ENCODE measurements at regions not wholly inside any gene's neighbourhood (a gene's known extent, or its start where the extent isn't known, plus 50 kb on each side); places are given as distances from the start of the nearest gene placed in this dataset.
"Not testable (repeated sequence)": the region's sequence is repeated elsewhere in the genome, so short reads cannot be mapped to it uniquely, and the experiment has no call there.

DNA sequence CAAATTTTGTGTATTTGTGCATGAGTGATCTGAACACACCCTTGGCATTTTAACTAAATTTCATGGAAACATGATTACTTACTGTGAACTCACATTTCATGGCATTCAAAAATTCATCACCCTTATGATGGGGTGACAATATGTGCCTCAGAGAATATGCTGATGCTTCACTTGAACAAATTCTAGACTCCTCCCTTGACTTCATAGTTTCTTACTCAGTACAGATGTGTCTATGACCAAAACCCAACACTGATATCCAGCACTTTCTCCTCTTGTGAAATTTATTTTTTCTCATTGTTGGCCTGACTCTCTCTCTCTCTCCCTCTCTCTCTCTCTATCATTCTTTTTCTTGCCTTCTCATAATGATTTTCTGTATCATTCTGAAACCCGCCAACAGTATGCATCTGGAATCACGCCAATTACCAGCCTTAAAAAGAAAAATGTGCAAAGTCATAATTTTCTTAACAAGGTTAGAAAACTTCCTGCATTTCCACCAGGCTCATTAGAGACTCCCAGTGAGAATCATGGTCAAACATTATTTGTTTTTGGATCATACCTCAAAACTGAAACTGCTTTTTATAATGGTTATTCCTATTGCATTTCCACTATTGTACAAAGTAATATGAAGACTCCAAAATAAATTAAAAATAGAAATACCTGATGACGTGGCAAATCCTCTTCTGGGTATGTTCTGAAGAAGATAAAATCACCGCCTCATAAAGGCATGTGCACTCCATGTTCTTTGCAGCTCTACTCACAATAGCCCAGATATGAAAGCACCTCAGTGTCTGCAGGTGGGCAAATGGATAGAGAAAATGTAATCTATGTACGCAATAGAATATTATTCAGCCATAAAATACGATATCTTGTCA lies 722.2 kb downstream of the TMEM121 start:
- 60% methylated on average over 2 of the region's 6 CpGs; no CpG with 5 or more reads in 1 of the 2 experiments for WGBS, 2 experiments (ENCODE audit: insufficient coverage in 2 of 2)
- no peaks in the 10 kb centered on the region for H3K36me3 ChIP-seq (ENCODE audit: control insufficient read depth, insufficient read depth, low read length)
- no peak overlapping the region for H3K27ac ChIP-seq (ENCODE audit: low read depth, low read length, severe bottlenecking)
- H3K9me3 ChIP-seq (ENCODE audit: control insufficient read depth, low read length): peaks cover 46% of the 10 kb centered on the region
- H3K4me3 ChIP-seq (ENCODE audit: extremely low read depth, insufficient read depth, low read length, poor library complexity, severe bottlenecking): no peak overlapping the region
- no peaks in the 10 kb centered on the region for H3K4me1 ChIP-seq (ENCODE audit: control insufficient read depth, insufficient read depth, low read length, poor library complexity, severe bottlenecking)

DNA sequence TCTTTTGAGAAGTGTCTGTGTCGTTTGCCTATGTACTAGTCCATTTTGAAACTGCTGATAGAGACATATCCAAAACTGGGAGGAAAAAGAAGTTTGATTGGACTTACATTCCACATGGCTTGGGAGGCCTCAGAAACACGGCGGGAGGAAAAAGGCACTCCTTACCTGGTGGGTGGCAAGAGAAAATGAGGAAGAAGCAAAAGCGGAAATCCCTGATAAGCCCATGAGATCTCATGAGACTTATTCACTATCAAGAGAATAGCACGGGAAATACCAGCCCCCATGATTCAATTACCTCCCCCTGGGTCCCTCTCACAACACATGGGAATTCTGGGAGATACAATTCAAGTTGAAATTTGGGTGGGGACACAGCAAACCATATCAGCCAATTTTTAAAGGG lies 727.6 kb downstream of the TMEM121 start:
- not testable (repeated sequence) for H3K4me1 ChIP-seq (ENCODE audit: control insufficient read depth, insufficient read depth, low read length, poor library complexity, severe bottlenecking); H3K4me3 ChIP-seq (ENCODE audit: extremely low read depth, insufficient read depth, low read length, poor library complexity, severe bottlenecking); H3K27ac ChIP-seq (ENCODE audit: low read depth, low read length, severe bottlenecking); H3K36me3 ChIP-seq (ENCODE audit: control insufficient read depth, insufficient read depth, low read length)
- peaks cover 45% of the 10 kb centered on the region for H3K9me3 ChIP-seq (ENCODE audit: control insufficient read depth, low read length)
- 57 to 69% methylated on average over 1 to 3 of the region's 5 CpGs for WGBS, 2 experiments (ENCODE audit: insufficient coverage in 2 of 2)

DNA sequence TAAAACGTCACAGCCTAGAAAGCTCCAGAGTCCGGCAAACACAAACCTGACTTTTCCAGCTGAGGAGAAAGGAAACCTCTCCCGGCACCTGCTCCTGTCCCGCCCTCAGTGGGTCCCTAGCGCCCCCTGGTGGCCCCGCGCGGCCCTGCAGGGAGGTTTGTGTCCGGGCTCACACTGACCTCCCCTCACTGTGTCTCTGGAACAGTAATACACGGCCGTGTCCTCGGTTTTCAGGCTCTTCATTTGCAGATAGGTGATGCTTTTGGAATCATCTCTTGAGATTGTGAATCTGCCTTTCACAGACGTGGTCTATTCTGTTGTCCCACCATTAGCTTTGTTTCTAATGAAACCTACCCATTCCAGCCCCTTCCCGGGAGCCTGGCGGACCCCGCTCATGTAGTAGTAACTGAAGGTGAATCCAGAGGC lies 731.2 kb downstream of the TMEM121 start:
- H3K9me3 ChIP-seq (ENCODE audit: control insufficient read depth, low read length): peaks cover 41% of the 10 kb centered on the region
- not testable (repeated sequence) for H3K36me3 ChIP-seq (ENCODE audit: control insufficient read depth, insufficient read depth, low read length); H3K4me1 ChIP-seq (ENCODE audit: control insufficient read depth, insufficient read depth, low read length, poor library complexity, severe bottlenecking); H3K27ac ChIP-seq (ENCODE audit: low read depth, low read length, severe bottlenecking); H3K4me3 ChIP-seq (ENCODE audit: extremely low read depth, insufficient read depth, low read length, poor library complexity, severe bottlenecking)
- 56 to 100% methylated on average over 1 to 6 of the region's 16 CpGs for WGBS, 2 experiments (ENCODE audit: insufficient coverage in 2 of 2)

DNA sequence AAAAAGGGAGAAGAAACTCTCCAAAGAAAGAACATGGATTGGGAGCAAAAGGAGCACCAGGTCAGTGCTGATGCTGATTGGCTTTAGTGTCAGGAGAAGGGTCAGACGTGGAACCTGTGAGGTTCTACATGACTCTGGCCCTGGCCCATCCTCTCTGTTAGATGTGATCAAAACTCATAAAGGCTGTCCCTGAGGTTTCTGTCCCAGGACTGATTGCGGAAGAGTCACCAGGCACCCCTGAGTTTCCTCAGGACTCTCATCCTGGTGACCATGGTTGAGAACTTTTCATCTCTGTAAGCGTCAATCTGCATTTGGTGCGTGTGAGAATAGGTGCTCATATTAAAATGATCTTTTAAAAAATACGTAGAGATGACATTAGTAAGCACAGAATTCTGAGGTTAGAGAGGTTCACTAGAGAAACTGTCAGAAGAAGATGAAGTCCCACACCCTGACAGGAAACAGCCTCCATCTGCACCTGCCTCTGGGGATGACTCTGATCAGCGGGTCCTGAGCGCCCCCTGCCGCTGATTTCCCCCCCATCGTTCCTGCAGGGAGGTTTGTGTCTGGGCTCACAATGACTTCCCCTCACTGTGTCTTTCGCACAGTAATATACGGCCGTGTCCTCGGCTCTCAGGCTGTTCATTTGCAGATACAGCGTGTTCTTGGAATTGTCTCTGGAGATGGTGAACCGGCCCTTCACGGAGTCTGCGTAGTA lies 741.8 kb downstream of the TMEM121 start:
- Histone ChIP-seq H3K9me3 (ENCODE audit: control insufficient read depth, low read length) (peaks cover 73% of the 10 kb centered on the region), H3K4me3 (ENCODE audit: extremely low read depth, insufficient read depth, low read length, poor library complexity, severe bottlenecking) (no peak overlapping the region), H3K4me1 (ENCODE audit: control insufficient read depth, insufficient read depth, low read length, poor library complexity, severe bottlenecking) (no peaks in the 10 kb centered on the region), H3K36me3 (ENCODE audit: control insufficient read depth, insufficient read depth, low read length) (no peaks in the 10 kb centered on the region), H3K27ac (ENCODE audit: low read depth, low read length, severe bottlenecking) (no peak overlapping the region)
- WGBS, 2 experiments (ENCODE audit: insufficient coverage in 2 of 2): 67 to 76% methylated on average over 14 to 15 of the region's 17 CpGs

DNA sequence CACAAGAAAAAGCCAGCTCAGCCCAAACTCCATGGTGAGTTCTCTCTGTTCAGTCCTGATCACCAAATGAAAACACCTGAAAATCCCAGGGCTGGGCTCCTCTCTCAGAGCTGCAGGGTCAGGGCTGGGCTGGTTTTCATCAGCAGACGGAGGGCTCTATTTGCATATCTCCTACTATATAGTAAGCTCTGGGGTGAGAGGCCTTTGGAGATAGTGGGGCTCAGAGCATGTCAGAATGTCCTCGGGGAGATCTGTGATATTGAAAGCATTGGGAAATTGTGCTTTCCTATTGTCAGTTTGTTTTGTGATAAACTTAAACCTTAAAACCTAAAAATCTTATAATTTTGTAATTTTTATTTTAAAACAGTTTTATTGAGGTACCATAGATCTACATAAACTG lies 742.6 kb downstream of the TMEM121 start:
- WGBS, 2 experiments (ENCODE audit: insufficient coverage in 2 of 2): 40% methylated on average over 1 of the region's 2 CpGs; no CpG with 5 or more reads in 1 of the 2 experiments
- Histone ChIP-seq H3K9me3 (ENCODE audit: control insufficient read depth, low read length) (peaks cover 65% of the 10 kb centered on the region), H3K4me3 (ENCODE audit: extremely low read depth, insufficient read depth, low read length, poor library complexity, severe bottlenecking) (no peak overlapping the region), H3K36me3 (ENCODE audit: control insufficient read depth, insufficient read depth, low read length) (no peaks in the 10 kb centered on the region), H3K27ac (ENCODE audit: low read depth, low read length, severe bottlenecking) (no peak overlapping the region), H3K4me1 (ENCODE audit: control insufficient read depth, insufficient read depth, low read length, poor library complexity, severe bottlenecking) (no peaks in the 10 kb centered on the region)

DNA sequence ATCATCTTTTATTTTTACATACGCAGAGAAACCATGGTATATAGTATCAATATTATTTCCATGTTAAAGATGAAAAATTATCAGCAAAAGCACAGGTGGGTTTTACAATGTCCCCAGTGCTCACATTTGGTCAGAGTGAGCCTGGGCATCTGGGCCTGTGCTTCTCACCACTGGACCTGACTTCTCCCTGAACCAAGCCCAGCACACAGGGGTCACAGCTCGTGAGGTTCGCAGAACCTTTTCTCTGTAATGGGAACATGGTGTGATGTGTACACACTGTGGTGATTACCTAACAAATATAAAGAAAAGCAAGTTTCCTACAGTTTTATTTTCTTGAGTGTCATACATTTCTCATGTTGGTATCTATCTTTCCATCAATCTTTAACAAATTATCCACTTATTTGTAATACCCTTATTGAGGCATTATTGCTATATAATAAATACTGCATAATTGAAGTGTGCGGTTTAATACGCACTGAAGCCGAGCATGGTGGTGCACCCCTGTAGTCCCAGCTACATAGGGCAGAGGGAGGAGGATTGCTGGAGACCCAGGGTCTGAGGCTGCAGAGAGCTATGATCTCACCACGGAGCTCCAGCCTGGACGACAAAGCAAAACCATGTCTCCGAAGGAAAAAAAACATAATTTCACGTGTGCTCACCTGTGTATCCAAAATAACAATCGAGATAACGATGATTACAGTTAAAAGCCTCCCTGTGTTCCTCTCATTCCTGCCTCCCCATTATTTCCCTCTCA lies 743.2 kb downstream of the TMEM121 start:
- H3K36me3 ChIP-seq (ENCODE audit: control insufficient read depth, insufficient read depth, low read length): no peaks in the 10 kb centered on the region
- peaks cover 59% of the 10 kb centered on the region for H3K9me3 ChIP-seq (ENCODE audit: control insufficient read depth, low read length)
- WGBS, 2 experiments (ENCODE audit: insufficient coverage in 2 of 2): 60 to 63% methylated on average over 8 to 9 of the region's 12 CpGs
- H3K4me1 ChIP-seq (ENCODE audit: control insufficient read depth, insufficient read depth, low read length, poor library complexity, severe bottlenecking): no peaks in the 10 kb centered on the region
- no peak overlapping the region for H3K27ac ChIP-seq (ENCODE audit: low read depth, low read length, severe bottlenecking)
- no peak overlapping the region for H3K4me3 ChIP-seq (ENCODE audit: extremely low read depth, insufficient read depth, low read length, poor library complexity, severe bottlenecking)

DNA sequence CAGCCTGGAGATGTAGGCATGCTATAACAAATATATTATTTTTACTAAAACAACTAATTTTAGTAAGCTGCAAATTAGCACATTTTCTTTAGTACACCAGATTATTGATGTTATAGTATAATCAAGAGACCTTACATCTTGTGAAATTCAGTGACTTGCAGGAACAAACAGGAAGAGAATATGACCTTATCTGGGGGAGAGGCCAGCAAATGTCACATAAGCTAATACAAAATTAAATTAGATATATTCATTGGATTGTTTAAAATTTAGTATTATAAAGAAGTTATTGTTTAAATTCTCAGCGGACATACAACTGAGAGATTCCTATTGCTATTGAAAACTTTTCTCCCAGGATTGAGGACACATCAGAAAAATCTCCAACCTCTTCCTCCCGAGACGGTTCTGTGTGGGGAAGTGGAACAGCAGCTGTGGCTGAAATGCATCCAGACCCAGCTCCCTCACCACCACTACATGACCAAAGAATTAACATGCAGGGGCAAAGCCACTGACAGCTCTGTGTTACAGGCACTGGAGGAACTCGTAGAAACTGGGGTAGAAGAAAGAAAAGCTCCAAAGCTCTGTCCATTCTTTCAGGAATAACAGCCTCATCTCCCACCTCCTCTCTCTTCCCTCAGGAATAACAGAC lies 744.2 kb downstream of the TMEM121 start:
- H3K4me1 ChIP-seq (ENCODE audit: control insufficient read depth, insufficient read depth, low read length, poor library complexity, severe bottlenecking); H3K4me3 ChIP-seq (ENCODE audit: extremely low read depth, insufficient read depth, low read length, poor library complexity, severe bottlenecking); H3K36me3 ChIP-seq (ENCODE audit: control insufficient read depth, insufficient read depth, low read length); H3K27ac ChIP-seq (ENCODE audit: low read depth, low read length, severe bottlenecking): not testable (repeated sequence)
- no CpG with 5 or more reads among the region's 4 CpGs for WGBS, 2 experiments (ENCODE audit: insufficient coverage in 2 of 2)
- H3K9me3 ChIP-seq (ENCODE audit: control insufficient read depth, low read length): peaks cover 54% of the 10 kb centered on the region

DNA sequence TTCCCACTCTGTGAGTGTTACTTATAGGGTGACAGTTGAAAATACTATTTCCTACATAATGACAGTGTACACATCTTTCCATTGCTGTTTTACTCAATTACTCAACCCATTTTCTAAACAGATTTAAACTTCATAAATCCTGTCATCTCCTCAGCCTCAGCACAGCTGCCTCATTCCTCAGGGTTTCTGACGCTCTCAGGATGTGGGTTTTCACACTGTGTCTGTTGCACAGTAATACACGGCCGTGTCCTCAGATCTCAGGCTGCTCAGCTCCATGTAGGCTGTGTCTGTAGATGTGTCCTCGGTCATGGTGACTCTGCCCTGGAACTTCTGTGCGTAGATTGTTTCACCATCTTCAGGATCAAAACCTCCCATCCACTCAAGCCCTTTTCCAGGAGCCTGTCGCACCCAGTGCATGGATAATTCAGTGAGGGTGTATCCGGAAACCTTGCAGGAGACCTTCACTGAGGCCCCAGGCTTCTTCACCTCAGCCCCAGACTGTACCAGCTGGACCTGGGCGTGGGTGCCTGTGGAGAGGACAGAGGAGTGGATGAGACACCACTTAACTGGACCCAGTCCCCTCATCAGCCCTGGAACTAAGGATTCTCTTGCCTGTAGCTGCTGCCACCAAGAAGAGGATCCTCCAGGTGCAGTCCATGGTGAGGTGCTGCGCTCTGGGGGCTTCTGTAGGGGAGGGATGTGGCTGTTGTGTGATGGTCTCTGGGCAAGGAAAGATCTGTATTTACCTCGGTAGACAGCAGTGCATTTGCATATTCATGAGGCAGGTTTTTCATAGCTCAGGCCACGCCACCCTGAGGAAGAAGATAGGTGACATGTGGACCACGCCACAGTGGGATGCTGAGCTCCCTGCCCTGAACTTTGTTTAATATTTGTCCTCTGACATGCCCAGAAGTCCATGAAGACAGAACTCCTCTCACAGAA lies 750.2 kb downstream of the TMEM121 start:
- no peak overlapping the region for H3K4me3 ChIP-seq (ENCODE audit: extremely low read depth, insufficient read depth, low read length, poor library complexity, severe bottlenecking)
- no peaks in the 10 kb centered on the region for H3K36me3 ChIP-seq (ENCODE audit: control insufficient read depth, insufficient read depth, low read length)
- 60 to 67% methylated on average over 7 to 8 of the region's 12 CpGs for WGBS, 2 experiments (ENCODE audit: insufficient coverage in 2 of 2)
- H3K4me1 ChIP-seq (ENCODE audit: control insufficient read depth, insufficient read depth, low read length, poor library complexity, severe bottlenecking): no peaks in the 10 kb centered on the region
- H3K27ac ChIP-seq (ENCODE audit: low read depth, low read length, severe bottlenecking): no peak overlapping the region
- H3K9me3 ChIP-seq (ENCODE audit: control insufficient read depth, low read length): peaks cover 60% of the 10 kb centered on the region

DNA sequence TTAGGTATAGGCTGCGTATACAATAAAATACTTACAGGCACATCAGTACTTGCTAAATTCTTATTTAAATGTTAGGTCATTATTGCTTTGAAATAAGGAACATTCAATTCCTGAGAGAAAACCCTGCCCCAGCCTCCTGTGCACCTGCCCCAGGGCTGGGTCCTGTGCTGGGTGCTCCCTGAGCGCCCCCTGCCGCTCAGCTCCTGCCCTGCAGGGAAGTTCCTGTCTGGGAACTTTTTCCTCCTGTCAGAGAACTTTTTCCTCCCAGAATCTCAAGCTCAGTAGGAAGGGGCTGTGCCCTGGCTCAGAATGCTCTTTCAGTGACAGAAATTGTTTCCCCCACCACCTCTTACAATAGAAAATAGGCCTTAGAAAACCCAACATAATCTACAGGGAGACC lies 751.1 kb downstream of the TMEM121 start:
- Histone ChIP-seq H3K4me1 (ENCODE audit: control insufficient read depth, insufficient read depth, low read length, poor library complexity, severe bottlenecking) (no peaks in the 10 kb centered on the region), H3K36me3 (ENCODE audit: control insufficient read depth, insufficient read depth, low read length) (no peaks in the 10 kb centered on the region), H3K27ac (ENCODE audit: low read depth, low read length, severe bottlenecking) (no peak overlapping the region), H3K4me3 (ENCODE audit: extremely low read depth, insufficient read depth, low read length, poor library complexity, severe bottlenecking) (no peak overlapping the region), H3K9me3 (ENCODE audit: control insufficient read depth, low read length) (peaks cover 66% of the 10 kb centered on the region)
- WGBS, 2 experiments (ENCODE audit: insufficient coverage in 2 of 2): 5 to 7% methylated on average over 2 of the region's 3 CpGs
